Stomach (tissue), 4 donors: ENCODE measurements at regions not wholly inside any gene's neighbourhood (a gene's known extent, or its start where the extent isn't known, plus 50 kb on each side); places are given as distances from the start of the nearest gene placed in this dataset.

Experiments
- CTCF ChIP-seq, 7 experiments: fragments of 450-650 bp in 4 of 7; fragments of 200-600 bp in 3 of 7; sonication (generic) in 3 of 7; IDR thresholded peaks; one replicate each; pipeline ENCODE4 v1.5.1; 2016 to 2019; ENCODE audit warnings: antibody characterized with exemption in 7 of 7, control low read depth in 2 of 7, mild to moderate bottlenecking in 1 of 7
- POLR2A ChIP-seq, 4 donors: fragments of 450-650 bp; IDR thresholded peaks; one replicate each; pipeline ENCODE4 v1.6.1; 2016; ENCODE audit warnings: antibody characterized with exemption in 4 of 4, control low read depth in 2 of 4, mild to moderate bottlenecking in 1 of 4, moderate library complexity in 1 of 4

GRCh38 chr14:86129426-86129825, 599.5 kb downstream of the FLRT2 start:
- TF ChIP-seq POLR2A (IDR thresholded peaks at IDR 0.05): no peak
- TF ChIP-seq CTCF (IDR thresholded peaks at IDR 0.05): no peak
